ENCODE measurements at regions not wholly inside any gene's neighbourhood (a gene's known extent, or its start where the extent isn't known, plus 50 kb on each side); places are given as distances from the start of the nearest gene placed in this dataset.

GRCh38 chr1:47697616-47698335 lies 259.9 kb downstream of the FOXD2 start:
- DNase-seq (ENCODE audit: low read depth), result no peak
- in situ Hi-C loops (cut with HindIII; ENCODE audit: low pct_unique_long_range_greater_than_20kb, low sequenced_read_pairs), result no loop called here

GRCh38 chr1:47699492-47700235 lies 261.8 kb downstream of the FOXD2 start:
- no peak for DNase-seq (ENCODE audit: low read depth)
- in situ Hi-C loops (cut with HindIII; ENCODE audit: low pct_unique_long_range_greater_than_20kb, low sequenced_read_pairs), result no loop called here

- in situ Hi-C loops (cut with HindIII; ENCODE audit: low pct_unique_long_range_greater_than_20kb, low sequenced_read_pairs), result no loop called here
These were observed 263.4 kb downstream of the FOXD2 start for GRCh38 chr1:47701283-47701682.

GRCh38 chr1:47701741-47702515 lies 264.1 kb downstream of the FOXD2 start:
- in situ Hi-C loops (cut with HindIII; ENCODE audit: low pct_unique_long_range_greater_than_20kb, low sequenced_read_pairs), result no loop called here

More at GRCh38 chr1:47701283-47701682, 263.4 kb downstream of the FOXD2 start:
- DNase-seq (ENCODE audit: low read depth), result no peak

GRCh38 chr1:47703156-47703825 lies 265.4 kb downstream of the FOXD2 start:
- in situ Hi-C loops (cut with HindIII; ENCODE audit: low pct_unique_long_range_greater_than_20kb, low sequenced_read_pairs), result no loop called here
- peak; percentile 81 for DNase-seq (ENCODE audit: low read depth)

More at GRCh38 chr1:47701741-47702515, 264.1 kb downstream of the FOXD2 start:
- DNase-seq (ENCODE audit: low read depth), result no peak

GRCh38 chr1:47703981-47704596 lies 266.2 kb downstream of the FOXD2 start:
- in situ Hi-C loops (cut with HindIII; ENCODE audit: low pct_unique_long_range_greater_than_20kb, low sequenced_read_pairs), result no loop called here
- peak; percentile 25 for DNase-seq (ENCODE audit: low read depth)

- in situ Hi-C loops (cut with HindIII; ENCODE audit: low pct_unique_long_range_greater_than_20kb, low sequenced_read_pairs), result no loop called here
- no peak for DNase-seq (ENCODE audit: low read depth)
These were observed 267.8 kb downstream of the FOXD2 start for GRCh38 chr1:47705517-47706130.

GRCh38 chr1:47707503-47707902 lies 269.7 kb downstream of the FOXD2 start:
- in situ Hi-C loops (cut with HindIII; ENCODE audit: low pct_unique_long_range_greater_than_20kb, low sequenced_read_pairs), result no loop called here
- no peak for DNase-seq (ENCODE audit: low read depth)

- no peak for DNase-seq (ENCODE audit: low read depth)
- in situ Hi-C loops (cut with HindIII; ENCODE audit: low pct_unique_long_range_greater_than_20kb, low sequenced_read_pairs), result no loop called here
These were observed 270.2 kb downstream of the FOXD2 start for GRCh38 chr1:47708019-47708535.

- in situ Hi-C loops (cut with HindIII; ENCODE audit: low pct_unique_long_range_greater_than_20kb, low sequenced_read_pairs), result no loop called here
- DNase-seq (ENCODE audit: low read depth), result no peak
These were observed 270.8 kb downstream of the FOXD2 start for GRCh38 chr1:47708658-47709018.

GRCh38 chr1:47709019-47709871 lies 271.4 kb downstream of the FOXD2 start:
- in situ Hi-C loops (cut with HindIII; ENCODE audit: low pct_unique_long_range_greater_than_20kb, low sequenced_read_pairs), result no loop called here
- DNase-seq (ENCODE audit: low read depth), result no peak

GRCh38 chr1:47709872-47710231 lies 272.0 kb downstream of the FOXD2 start:
- in situ Hi-C loops (cut with HindIII; ENCODE audit: low pct_unique_long_range_greater_than_20kb, low sequenced_read_pairs), result no loop called here
- no peak for DNase-seq (ENCODE audit: low read depth)

GRCh38 chr1:47710329-47711071 lies 272.7 kb downstream of the FOXD2 start:
- peak; percentile 52 for DNase-seq (ENCODE audit: low read depth)
- in situ Hi-C loops (cut with HindIII; ENCODE audit: low pct_unique_long_range_greater_than_20kb, low sequenced_read_pairs), result no loop called here
